HG02759 (cell line): ENCODE measurements at regions not wholly inside any gene's neighbourhood (a gene's known extent, or its start where the extent isn't known, plus 50 kb on each side); places are given as distances from the start of the nearest gene placed in this dataset.

Source experiments
- ATAC-seq: cut with Tn5 transposase; IDR thresholded peaks from one replicate; pipeline ENCODE4 v1.9.1; 2021; ENCODE audit warnings: mild to moderate bottlenecking, moderate library complexity; ENCODE audit not compliant: unreplicated experiment

DNA sequence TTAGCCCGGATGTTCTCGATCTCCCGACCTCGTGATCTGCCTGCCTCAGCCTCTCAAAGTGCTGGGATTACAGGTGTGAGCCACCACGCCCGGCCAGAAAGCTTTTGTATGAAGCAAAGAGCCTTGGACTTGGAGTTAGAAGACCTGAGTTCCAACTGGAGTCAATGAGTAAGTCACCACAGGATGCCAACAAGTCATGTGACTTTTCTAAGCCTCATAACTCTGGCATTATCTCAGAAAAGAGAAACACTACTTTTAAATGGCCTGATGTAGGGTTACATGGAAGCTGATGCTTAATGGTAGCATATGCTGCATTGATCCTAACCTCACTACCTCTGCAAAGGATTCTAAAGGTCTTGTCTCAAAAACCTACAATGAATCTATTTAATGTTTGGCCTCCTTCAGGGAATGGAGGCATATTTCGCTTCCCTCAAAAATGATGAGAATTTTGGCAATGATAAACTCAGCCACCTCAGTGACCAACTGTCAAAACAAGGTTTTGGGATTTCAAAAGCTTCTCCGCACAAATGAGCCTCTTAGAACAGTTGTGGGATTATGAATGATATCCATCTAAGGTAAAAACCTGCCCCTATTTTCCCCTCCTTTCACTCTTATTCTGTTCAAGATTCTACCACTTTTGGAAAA is 236.8 kb downstream of the ACTL7B start:
- no peak for ATAC-seq

- no peak for ATAC-seq
Observed at GRCh38 chr9:108617676-108618075, 238.1 kb downstream of the ACTL7B start.

GRCh38 chr9:108615152-108615551 is 240.6 kb downstream of the ACTL7B start:
- no peak for ATAC-seq

- ATAC-seq: no peak
Observed at GRCh38 chr9:108612513-108612912, 243.3 kb downstream of the ACTL7B start.

DNA sequence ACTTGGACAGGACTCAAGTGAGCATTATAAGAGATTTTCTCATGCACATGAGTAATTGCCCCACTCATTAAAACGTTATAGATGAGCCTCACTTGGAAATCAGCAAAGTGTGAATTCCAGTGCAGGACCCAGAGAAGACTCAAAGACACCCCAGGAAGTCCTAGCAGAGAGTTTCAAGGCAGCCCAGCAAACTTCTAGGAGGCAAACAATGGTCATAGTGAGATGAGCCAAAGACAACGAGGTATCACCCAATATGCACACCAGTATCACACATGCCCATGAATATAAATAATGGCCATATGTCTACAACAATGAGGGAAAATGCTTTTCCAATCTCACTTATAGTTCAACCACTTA is 245.9 kb downstream of the ACTL7B start:
- no peak for ATAC-seq

DNA sequence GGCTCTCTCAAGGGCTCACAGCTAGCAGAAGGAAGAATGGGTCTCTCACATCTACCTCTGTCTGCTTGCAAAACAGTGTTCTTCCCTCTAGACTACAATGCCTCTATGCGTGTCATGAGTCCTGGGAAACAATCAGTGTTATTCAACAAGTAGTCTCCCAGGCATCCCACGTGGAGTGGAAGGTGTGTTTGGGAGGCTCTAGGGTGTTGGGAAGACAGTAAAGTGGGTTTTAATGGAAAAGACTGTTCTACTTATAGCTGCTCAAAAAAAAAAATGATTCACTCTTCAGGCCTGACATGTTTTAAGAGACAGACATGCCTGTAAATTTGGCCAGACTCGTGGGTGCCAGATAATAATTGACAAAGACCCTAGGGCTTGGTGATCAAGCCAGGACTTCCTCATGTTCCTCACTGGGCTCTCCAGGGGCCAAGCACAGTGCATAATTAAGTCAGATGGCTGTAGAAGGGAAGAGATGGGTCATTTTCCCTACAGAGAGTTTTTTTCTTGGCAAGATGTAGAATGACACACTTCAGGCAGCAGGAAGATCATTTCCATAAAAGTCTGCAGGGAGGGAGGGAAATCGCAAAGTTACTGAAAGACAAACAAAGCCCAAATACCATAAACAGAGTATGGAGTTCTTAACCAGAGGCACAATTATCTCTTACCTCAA is 246.4 kb downstream of the ACTL7B start:
- no peak for ATAC-seq

DNA sequence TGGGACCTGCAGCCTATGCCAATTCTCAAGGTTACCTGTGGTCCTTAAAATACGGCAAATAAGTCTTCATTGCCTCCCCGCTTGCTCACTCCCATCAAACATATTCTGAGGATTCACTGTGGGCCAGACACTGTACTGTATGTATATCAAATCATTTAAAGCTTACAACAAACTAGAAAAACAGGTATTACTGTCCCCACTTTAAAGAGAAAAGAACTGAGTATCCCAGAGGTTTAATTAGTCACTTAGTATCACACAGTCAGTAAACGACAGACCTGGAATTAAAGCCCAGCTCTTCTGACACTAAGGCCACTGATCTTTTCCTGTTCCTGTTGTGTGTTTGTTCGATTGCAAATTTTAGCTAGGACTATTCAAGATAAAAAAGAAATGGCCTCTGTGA is 248.2 kb downstream of the ACTL7B start:
- no peak for ATAC-seq

GRCh38 chr9:108606401-108606800 is 249.4 kb downstream of the ACTL7B start:
- ATAC-seq: no peak

DNA sequence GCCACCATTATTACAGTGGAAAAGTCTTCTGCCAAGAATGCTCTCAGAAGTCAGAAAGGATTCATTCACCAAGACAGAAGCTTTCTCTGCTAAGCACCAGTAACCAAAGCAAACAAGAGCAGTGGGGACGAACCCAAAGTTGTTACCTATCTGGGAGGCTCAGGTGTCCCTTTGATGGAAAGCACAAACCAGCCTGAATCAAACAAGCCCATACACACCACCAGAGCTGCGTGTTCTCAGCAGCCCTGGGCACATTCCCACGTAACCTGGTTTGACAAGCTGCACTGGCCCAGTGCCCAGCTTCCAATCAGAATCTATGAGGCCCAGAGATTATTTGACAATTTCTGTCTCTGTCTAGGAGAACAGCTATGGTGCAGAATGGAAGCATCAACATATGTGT is 252.6 kb downstream of the ACTL7B start:
- ATAC-seq: no peak

- no peak for ATAC-seq
Observed at GRCh38 chr9:108600896-108601295, 254.9 kb downstream of the ACTL7B start.

DNA sequence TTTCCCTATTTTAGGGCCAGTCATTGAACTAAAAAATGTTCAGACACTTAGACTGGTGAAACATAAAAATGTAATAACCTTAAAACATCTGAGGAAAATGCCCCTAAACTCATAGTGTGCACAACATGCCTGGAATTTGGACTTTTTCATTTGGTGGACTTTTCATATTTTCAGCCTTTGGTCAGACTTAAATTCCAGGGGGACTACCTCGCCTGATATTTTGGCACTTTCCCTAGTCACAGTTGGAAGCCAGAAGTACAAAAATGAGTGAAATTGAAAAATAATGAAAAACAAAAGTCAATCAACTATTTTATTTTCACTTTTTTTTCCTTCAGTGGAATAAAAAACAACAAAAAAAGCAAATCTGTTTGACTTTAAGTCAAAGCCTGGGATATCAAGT is 256.2 kb downstream of the ACTL7B start:
- ATAC-seq: no peak

GRCh38 chr9:108591121-108591520 is 264.7 kb downstream of the ACTL7B start:
- no peak for ATAC-seq

DNA sequence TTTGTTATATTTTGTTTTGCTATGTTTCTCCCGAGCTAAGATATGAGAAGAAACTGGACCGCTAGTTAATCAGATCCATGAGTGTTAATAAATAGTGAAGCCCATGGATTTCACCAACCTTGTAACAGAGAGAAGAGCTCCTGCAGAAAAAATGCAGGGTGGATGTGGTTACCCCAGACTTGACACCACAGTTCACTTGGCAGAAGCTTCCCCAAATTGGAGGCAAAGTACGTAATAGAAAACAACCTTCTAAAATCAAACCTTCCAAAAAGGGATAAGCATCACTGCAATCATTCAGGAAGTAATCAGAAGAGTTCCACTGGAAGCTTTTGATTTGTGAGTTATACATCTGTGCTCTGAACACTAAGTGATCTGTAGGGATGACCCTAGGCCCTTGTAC is 267.5 kb downstream of the ACTL7B start:
- ATAC-seq: no peak

DNA sequence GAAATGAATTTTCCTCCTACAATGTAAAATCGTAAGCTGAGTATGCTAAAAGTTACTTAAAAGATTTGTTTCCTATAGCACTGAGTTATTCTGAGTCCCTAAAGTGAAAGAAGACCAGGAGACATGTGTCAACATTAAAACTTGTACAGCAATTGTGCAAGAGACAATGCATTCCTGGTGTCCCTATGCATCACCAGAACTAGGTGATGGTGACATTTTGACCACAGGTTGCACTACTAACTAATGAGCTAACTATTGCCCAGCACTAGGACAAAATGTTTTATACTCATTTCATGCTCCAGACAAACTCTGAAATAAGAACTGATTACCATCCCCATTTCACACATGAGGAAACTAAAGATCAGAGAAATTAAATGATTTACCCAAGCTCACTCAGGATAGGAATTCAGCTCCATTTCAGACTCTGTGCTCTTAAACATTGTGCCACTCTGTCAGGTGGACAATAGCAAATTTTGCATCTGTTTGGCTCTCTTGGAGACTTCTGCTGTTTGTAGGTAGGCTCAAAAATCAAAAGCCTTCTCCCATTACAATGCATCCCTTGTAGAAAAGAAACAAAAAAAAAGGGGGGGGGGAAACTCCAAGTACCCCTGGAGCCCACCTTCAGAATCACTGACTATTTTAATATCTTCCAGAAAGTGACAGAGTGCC is 269.2 kb downstream of the ACTL7B start:
- ATAC-seq: no peak

GRCh38 chr9:108584860-108585259 is 270.9 kb downstream of the ACTL7B start:
- no peak for ATAC-seq

- no peak for ATAC-seq
Observed at GRCh38 chr9:108582726-108583125, 273.1 kb downstream of the ACTL7B start.

DNA sequence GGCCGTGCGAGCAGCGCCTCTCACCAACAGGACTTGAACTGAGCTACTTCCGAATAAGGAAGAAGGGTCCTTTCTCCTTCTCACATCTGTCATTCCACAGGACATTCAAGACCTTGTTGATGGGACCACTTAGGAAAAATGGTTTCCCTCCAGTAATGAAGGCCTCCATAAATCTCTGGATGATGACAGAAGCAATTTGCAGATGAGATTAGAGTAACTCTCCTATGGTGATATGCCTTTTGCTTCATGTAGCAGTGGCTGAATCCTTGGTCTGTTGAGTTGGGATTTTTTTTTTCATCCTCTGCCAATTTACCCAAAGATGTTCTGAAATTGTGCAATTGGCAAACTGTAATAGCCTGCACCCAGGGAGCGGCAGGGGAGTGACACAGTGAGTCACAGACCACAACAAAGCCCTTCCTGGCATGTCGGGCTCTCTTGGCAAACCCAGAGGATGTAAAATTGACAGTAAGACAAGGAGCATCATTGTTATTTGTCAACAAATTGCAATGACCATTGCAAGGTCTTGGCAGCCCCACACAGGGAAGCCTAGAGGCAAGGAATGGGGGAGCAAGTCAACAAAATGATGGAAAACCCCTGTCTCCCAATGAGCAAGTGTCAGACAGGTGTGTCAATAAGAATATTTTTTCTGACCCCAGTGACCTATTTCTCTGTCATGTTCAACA is 275.9 kb downstream of the ACTL7B start:
- no peak for ATAC-seq

- ATAC-seq: no peak
Observed at GRCh38 chr9:108575276-108575675, 280.5 kb downstream of the ACTL7B start.

GRCh38 chr9:108569624-108570023 is 286.2 kb downstream of the ACTL7B start:
- no peak for ATAC-seq

GRCh38 chr9:108568093-108568492 is 287.7 kb downstream of the ACTL7B start:
- ATAC-seq: no peak

DNA sequence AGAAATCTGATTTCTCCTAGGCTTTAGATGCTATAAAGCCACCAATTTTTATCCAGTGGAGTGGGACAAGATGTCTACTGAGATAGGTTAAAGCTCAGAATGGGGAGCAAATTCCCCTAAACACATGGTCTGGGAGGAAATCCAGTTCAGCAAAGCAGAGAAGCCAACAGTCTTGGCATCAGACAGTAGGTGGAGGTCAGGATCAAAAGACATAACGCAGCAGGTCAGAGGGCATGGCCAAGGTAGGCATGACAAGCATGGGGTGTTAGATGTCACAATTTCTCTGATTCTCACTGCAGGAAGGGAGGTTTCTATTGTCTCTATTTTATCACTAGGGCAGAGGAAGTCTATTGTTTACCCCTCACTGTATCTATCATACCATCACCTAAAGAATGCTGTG is 288.2 kb downstream of the ACTL7B start:
- ATAC-seq: no peak
